Lower lobe of right lung (tissue), 2 donors: ENCODE measurements at regions not wholly inside any gene's neighbourhood (a gene's known extent, or its start where the extent isn't known, plus 50 kb on each side); places are given as distances from the start of the nearest gene placed in this dataset.

Experiments used
- ATAC-seq, 2 donors: fragments of 200-7000 bp; cut with Tn5 transposase; one replicate each; pipeline ENCODE4 v1.9.1; 2020 to 2022; ENCODE audit warnings: mild to moderate bottlenecking in 2 of 2, moderate library complexity in 2 of 2
- DNase-seq: peaks from one replicate; pipeline ENCODE4 v3.0.0-alpha.2; 2020
- H3K27ac ChIP-seq: fragments of 200-600 bp; one replicate; pipeline ENCODE4 v1.8.0; 2022
- H3K27me3 ChIP-seq: fragments of 200-600 bp; one replicate; pipeline ENCODE4 v1.8.0; 2022; ENCODE audit warnings: low read depth
- H3K36me3 ChIP-seq: fragments of 200-600 bp; one replicate; pipeline ENCODE4 v1.8.0; 2022; ENCODE audit warnings: mild to moderate bottlenecking
- H3K4me1 ChIP-seq: fragments of 200-600 bp; one replicate; pipeline ENCODE4 v1.8.0; 2022
- H3K4me3 ChIP-seq: fragments of 200-600 bp; one replicate; pipeline ENCODE4 v1.8.0; 2022; ENCODE audit warnings: mild to moderate bottlenecking
- H3K9me3 ChIP-seq: fragments of 200-600 bp; one replicate; pipeline ENCODE4 v1.8.0; 2022
- CTCF ChIP-seq: fragments of 200-600 bp; IDR thresholded peaks from one replicate; pipeline ENCODE4 v1.8.0; 2022; ENCODE audit warnings: antibody characterized with exemption, mild to moderate bottlenecking
- intact Hi-C: fragments of 100-400 bp; cut with DNase I; formaldehyde crosslinking; loops from one replicate; pipeline ENCODE4 v1.11.0; 2022
- donor health status: DM: no; HTN: yes; CAD: no; lungs with severe emphysema.

GRCh38 chr3:64900156-64900555 is 212.4 kb upstream of the ADAMTS9 start:
- DNase-seq: no peak
- H3K27me3 ChIP-seq: no peaks in the 10 kb centered on the region
- TF ChIP-seq CTCF: no peak
- no peaks in the 10 kb centered on the region for H3K9me3 ChIP-seq
- intact Hi-C loops: no loop called here
- no peaks in the 10 kb centered on the region for H3K36me3 ChIP-seq
- no peaks in the 10 kb centered on the region for H3K4me1 ChIP-seq
- no peak overlapping the region for H3K4me3 ChIP-seq
- no peak overlapping the region for H3K27ac ChIP-seq
- ATAC-seq: no peak

GRCh38 chr3:64898941-64899340 is 211.1 kb upstream of the ADAMTS9 start:
- Histone ChIP-seq H3K4me1 (no peaks in the 10 kb centered on the region), H3K4me3 (no peak overlapping the region), H3K27me3 (no peaks in the 10 kb centered on the region), H3K36me3 (no peaks in the 10 kb centered on the region), H3K9me3 (no peaks in the 10 kb centered on the region), H3K27ac (no peak overlapping the region)
- intact Hi-C loops: no loop called here
- no peak for DNase-seq
- no peak for TF ChIP-seq CTCF
- ATAC-seq: no peak

- no peak for DNase-seq
- no peak for ATAC-seq
- no peaks in the 10 kb centered on the region for H3K36me3 ChIP-seq
- no peaks in the 10 kb centered on the region for H3K9me3 ChIP-seq
- intact Hi-C loops: no loop called here
- H3K4me1 ChIP-seq: no peaks in the 10 kb centered on the region
- H3K27me3 ChIP-seq: no peaks in the 10 kb centered on the region
- no peak overlapping the region for H3K27ac ChIP-seq
- no peak for TF ChIP-seq CTCF
- H3K4me3 ChIP-seq: no peak overlapping the region
Measured at GRCh38 chr3:64895991-64896895, 208.4 kb upstream of the ADAMTS9 start.

GRCh38 chr3:64895106-64895990 is 207.5 kb upstream of the ADAMTS9 start:
- TF ChIP-seq CTCF: no peak
- intact Hi-C loops: no loop called here
- no peaks in the 10 kb centered on the region for H3K9me3 ChIP-seq
- H3K4me1 ChIP-seq: no peaks in the 10 kb centered on the region
- H3K27me3 ChIP-seq: no peaks in the 10 kb centered on the region
- DNase-seq: no peak
- no peak for ATAC-seq
- H3K27ac ChIP-seq: no peak overlapping the region
- H3K4me3 ChIP-seq: no peak overlapping the region
- H3K36me3 ChIP-seq: no peaks in the 10 kb centered on the region

- DNase-seq (no peak), ATAC-seq (no peak)
- Histone ChIP-seq H3K9me3 (no peaks in the 10 kb centered on the region), H3K4me1 (peaks cover 1% of the 10 kb centered on the region), H3K27me3 (no peaks in the 10 kb centered on the region), H3K4me3 (no peak overlapping the region), H3K36me3 (no peaks in the 10 kb centered on the region), H3K27ac (no peak overlapping the region)
- TF ChIP-seq CTCF: no peak
- intact Hi-C loops: no loop called here
Measured at GRCh38 chr3:64894006-64894405, 206.2 kb upstream of the ADAMTS9 start.
